GM12874 (cell line): ENCODE measurements at regions not wholly inside any gene's neighbourhood (a gene's known extent, or its start where the extent isn't known, plus 50 kb on each side); places are given as distances from the start of the nearest gene placed in this dataset.

Experiments
- TF ChIP-seq, protein P1 (sequence below): IDR thresholded peaks from 2 replicates; pipeline ENCODE4 v1.5.1; 2011; ENCODE audit warnings: low read depth, mild to moderate bottlenecking, control low read depth, low read length, moderate library complexity; ENCODE audit not compliant: insufficient read depth

DNA sequence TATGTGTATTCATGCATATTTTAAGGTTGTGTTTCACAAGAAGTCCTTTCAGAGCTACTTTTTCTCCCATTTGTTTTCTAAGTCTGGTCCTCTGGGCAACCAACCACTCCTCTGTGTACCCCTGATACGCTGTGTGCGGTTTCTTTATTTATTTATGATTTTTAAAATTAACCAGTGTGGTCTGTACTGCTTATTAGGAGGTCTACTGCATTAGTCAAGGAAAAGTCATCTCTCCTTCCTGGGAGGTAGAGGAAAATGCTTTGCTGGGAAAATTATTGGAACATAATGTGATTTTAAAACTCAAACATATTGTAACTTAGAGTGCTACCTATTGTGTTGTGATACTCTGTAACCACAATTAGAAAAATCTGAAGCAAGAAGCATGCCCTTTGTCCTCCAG, 1404.3 kb downstream of the SUCLG1 start:
- TF ChIP-seq, protein P1, sequence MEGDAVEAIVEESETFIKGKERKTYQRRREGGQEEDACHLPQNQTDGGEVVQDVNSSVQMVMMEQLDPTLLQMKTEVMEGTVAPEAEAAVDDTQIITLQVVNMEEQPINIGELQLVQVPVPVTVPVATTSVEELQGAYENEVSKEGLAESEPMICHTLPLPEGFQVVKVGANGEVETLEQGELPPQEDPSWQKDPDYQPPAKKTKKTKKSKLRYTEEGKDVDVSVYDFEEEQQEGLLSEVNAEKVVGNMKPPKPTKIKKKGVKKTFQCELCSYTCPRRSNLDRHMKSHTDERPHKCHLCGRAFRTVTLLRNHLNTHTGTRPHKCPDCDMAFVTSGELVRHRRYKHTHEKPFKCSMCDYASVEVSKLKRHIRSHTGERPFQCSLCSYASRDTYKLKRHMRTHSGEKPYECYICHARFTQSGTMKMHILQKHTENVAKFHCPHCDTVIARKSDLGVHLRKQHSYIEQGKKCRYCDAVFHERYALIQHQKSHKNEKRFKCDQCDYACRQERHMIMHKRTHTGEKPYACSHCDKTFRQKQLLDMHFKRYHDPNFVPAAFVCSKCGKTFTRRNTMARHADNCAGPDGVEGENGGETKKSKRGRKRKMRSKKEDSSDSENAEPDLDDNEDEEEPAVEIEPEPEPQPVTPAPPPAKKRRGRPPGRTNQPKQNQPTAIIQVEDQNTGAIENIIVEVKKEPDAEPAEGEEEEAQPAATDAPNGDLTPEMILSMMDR = no peak

DNA sequence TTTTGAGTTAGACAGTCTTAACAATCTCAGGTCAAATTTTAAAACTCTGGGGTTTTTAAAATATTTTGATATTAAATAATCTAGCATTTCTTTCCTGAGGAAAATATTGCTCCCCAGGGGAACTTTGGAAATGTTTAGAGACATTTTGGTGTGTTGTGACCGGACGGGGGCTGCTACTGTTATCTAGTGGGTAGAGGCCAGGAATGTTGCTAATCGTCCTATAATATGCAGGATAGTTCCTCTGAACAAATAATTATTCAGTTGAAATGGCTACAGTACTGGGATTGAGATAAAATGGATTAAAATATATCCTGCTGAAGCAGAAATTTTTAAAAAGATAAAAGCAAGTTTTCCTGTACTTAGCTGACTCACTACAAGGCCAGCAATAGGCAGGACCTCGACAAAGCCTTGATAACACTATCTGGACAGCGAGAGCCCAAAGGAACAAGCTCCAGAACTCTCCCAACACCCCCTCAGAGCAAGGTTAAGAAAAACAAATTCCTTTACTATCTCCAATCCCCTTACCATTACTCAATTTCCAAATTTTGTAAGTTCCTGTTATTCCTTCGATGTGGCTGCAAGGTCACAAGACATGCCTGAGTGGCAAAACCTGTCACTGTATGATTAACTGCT, 1407.4 kb downstream of the SUCLG1 start:
- TF ChIP-seq, protein P1 = no peak

DNA sequence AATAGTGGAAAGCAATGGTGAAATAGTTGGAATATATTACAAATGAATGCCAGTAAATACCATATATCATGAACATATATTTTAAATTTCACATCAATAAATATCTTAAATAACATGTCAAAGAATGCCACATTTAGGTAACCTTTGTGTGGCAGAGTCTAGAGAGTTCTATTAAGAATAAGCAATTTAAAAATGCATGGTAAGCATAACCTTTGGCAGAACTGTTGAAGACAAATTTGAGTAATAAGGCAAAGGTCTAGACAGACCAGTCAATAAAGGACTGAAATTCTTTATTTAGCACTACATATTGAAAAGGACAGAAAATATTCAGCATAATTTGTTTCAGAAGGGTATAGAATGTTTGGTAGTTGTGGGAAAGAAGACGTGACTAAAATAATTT, 1417.0 kb downstream of the SUCLG1 start:
- TF ChIP-seq, protein P1 = no peak

DNA sequence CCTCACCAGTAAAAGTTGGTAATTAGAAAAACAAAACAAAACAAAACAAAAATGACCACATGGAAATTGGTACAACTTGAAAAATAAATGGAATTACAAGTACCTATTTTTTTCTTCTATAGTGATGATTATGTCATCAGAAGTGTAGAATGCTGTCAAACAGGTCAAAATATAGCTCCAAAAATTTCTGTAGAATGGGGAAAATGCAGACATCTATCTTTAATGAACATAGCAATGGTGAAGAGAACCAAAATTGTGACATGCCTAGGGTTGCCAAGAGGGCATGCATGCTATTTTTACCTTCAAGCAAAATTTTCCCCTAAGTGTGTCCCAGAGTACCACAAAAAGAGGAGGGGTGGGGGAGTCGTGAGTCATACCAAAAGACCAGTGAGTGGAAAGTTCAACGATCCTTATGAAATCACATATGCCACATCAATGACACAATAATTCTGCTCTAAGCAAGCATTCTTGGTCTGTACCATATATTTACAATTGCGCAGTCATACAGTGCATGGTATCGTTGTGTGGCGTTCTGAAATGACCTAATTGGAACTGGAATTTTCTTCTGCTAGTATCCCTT, 1436.4 kb downstream of the SUCLG1 start:
- TF ChIP-seq, protein P1 = no peak

DNA sequence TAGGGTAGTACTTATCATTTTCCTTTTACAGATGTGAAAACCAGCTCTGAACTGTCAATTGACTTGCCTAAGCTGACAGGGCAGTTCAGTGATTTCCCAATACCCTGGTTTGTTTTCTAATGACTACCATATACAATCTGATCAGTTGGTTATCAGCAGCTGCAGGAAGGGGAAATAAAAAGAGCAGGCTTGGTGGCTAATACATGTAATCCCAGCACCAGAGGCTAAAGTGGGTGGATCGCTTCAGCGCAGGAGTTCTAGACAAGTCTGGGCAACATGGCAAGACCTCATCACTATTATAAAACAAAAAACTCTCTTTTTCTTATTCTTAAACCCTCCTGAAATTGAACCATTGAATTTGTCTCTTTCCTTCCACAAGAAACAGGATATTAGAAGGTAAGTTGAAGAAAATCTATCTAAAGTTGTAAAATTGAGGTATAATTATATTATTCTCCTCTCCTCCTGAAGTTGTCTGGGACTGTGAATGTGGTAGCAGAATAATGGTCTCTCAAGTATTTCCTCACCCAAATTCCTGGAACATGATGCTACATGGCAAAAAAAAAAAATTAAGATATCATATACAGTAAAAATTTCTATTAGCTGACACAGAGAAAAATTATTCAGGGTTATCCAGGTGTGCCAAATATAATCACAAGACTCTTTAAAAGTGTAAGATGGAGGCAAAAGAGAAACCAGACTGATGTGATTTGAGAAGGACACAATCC, 1441.6 kb downstream of the SUCLG1 start:
- TF ChIP-seq, protein P1 = no peak

- TF ChIP-seq, protein P1 = no peak
These were observed 1442.6 kb downstream of the SUCLG1 start for GRCh38 chr2:83016343-83017110.

GRCh38 chr2:83015900-83016299, 1443.2 kb downstream of the SUCLG1 start:
- TF ChIP-seq, protein P1 = no peak
